Sigmoid colon (tissue), 6 donors: ENCODE measurements at regions not wholly inside any gene's neighbourhood (a gene's known extent, or its start where the extent isn't known, plus 50 kb on each side); places are given as distances from the start of the nearest gene placed in this dataset.
"Not testable (repeated sequence)": the region's sequence is repeated elsewhere in the genome, so short reads cannot be mapped to it uniquely, and the experiment has no call there.

Source experiments
- DNase-seq: peaks from one replicate; pipeline ENCODE4 v3.0.0-alpha.2; 2019
- H3K27ac ChIP-seq, 4 donors: fragments of 200-600 bp; sonication (generic); one replicate each; pipeline ENCODE4 v1.5.1; 2016 to 2019; ENCODE audit warnings: mild to moderate bottlenecking in 1 of 4
- H3K27me3 ChIP-seq, 3 donors: fragments of 200-600 bp; sonication (generic); one replicate each; pipeline ENCODE4 v1.5.1; 2019; ENCODE audit warnings: mild to moderate bottlenecking in 1 of 3
- H3K36me3 ChIP-seq, 4 donors: fragments of 200-600 bp; sonication (generic); one replicate each; pipeline ENCODE4 v1.5.1; 2016 to 2019
- H3K4me1 ChIP-seq, 4 donors: fragments of 200-600 bp; sonication (generic); one replicate each; pipeline ENCODE4 v1.5.1; 2017 to 2019
- H3K4me3 ChIP-seq, 4 donors: fragments of 200-600 bp; sonication (generic); one replicate each; pipeline ENCODE4 v1.5.1; 2017 to 2019; ENCODE audit warnings: mild to moderate bottlenecking in 2 of 4, moderate library complexity in 1 of 4
- H3K9me3 ChIP-seq, 4 donors: fragments of 200-600 bp in 3 of 4; sonication (generic) in 3 of 4; one replicate each; pipeline versions ENCODE4 v1.5.1 to v1.6.1; 2013 to 2019
- EP300 ChIP-seq, 4 donors: sonication (generic); formaldehyde crosslinking; IDR thresholded peaks; one replicate each; pipeline ENCODE4 v1.6.1; 2017; ENCODE audit warnings: antibody characterized with exemption in 4 of 4
- POLR2A ChIP-seq, 2 donors: fragments of 450-650 bp; IDR thresholded peaks; one replicate each; pipeline ENCODE4 v1.6.1; 2016; ENCODE audit warnings: antibody characterized with exemption in 2 of 2, mild to moderate bottlenecking in 2 of 2, moderate library complexity in 2 of 2
- POLR2AphosphoS5 ChIP-seq, 4 donors: sonication (generic); formaldehyde crosslinking; IDR thresholded peaks; one replicate each; pipeline ENCODE4 v1.6.1; 2017; ENCODE audit warnings: antibody characterized with exemption in 4 of 4
- WGBS, 2 donors: extraction: QIAGEN DNeasy Blood & Tissue Kit; methylation state at CpG; one replicate each; pipeline ENCODE4 v1.1.7; 2013; 5-methylcytosine and 5-hydroxymethylcytosine counted together
- intact Hi-C: fragments of 100-400 bp; cut with DNase I; formaldehyde crosslinking; loops from one replicate; pipeline ENCODE4 v1.15.1; 2023
- TF ChIP-seq, protein P1 (sequence below), 4 experiments: fragments of 450-650 bp in 3 of 4; fragments of 200-600 bp in 1 of 4; IDR thresholded peaks; one replicate each; pipeline ENCODE4 v1.5.1; 2016 to 2019; ENCODE audit warnings: antibody characterized with exemption in 4 of 4, mild to moderate bottlenecking in 3 of 4, moderate library complexity in 2 of 4
- donor health status: healthy with polysubstance abuse.
- donor health status: healthy.

DNA sequence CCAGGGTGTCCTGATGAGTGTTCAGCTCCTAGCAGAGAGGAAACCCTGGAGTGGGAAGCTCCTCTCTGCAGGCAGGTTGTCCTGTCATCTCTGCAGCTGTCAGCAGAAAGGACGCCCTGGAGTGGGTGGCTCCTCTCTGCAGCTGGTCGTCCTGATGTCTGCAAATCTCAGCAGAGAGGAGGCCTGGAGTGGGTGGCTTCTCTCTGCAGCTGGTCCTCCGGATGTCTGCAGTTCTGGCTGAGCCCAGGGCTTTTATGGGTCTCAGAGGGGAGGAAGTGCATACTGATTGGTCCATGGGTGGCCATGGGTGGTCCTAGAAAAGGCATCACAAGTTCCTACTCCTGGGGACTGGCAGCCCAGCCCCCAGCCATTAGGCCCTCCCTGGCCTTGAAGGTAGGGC, 102.6 kb upstream of the BNIP2 start:
- DNase-seq = no peak
- no peaks in the 10 kb centered on the region for H3K36me3 ChIP-seq
- no peaks in the 10 kb centered on the region for H3K9me3 ChIP-seq
- no peak overlapping the region for H3K27ac ChIP-seq
- intact Hi-C loops = no loop called here
- no peaks in the 10 kb centered on the region for H3K4me1 ChIP-seq
- TF ChIP-seq EP300 (IDR thresholded peaks at IDR 0.05) (no peak), POLR2A (IDR thresholded peaks at IDR 0.05) (no peak), POLR2AphosphoS5 (IDR thresholded peaks at IDR 0.05) (no peak)
- TF ChIP-seq, protein P1, sequence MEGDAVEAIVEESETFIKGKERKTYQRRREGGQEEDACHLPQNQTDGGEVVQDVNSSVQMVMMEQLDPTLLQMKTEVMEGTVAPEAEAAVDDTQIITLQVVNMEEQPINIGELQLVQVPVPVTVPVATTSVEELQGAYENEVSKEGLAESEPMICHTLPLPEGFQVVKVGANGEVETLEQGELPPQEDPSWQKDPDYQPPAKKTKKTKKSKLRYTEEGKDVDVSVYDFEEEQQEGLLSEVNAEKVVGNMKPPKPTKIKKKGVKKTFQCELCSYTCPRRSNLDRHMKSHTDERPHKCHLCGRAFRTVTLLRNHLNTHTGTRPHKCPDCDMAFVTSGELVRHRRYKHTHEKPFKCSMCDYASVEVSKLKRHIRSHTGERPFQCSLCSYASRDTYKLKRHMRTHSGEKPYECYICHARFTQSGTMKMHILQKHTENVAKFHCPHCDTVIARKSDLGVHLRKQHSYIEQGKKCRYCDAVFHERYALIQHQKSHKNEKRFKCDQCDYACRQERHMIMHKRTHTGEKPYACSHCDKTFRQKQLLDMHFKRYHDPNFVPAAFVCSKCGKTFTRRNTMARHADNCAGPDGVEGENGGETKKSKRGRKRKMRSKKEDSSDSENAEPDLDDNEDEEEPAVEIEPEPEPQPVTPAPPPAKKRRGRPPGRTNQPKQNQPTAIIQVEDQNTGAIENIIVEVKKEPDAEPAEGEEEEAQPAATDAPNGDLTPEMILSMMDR (IDR thresholded peaks at IDR 0.05) = no peak
- H3K4me3 ChIP-seq = no peak overlapping the region
- peaks cover 0 to 10% (median 0%) of the 10 kb centered on the region in 3 donors for H3K27me3 ChIP-seq
- WGBS, 2 donors = 62 to 68% methylated on average over 3 of the region's 3 CpGs

- DNase-seq = no peak
- Histone ChIP-seq H3K9me3 (no peaks in the 10 kb centered on the region), H3K4me1 (no peaks in the 10 kb centered on the region), H3K4me3 (no peak overlapping the region), H3K36me3 (no peaks in the 10 kb centered on the region), H3K27ac (no peak overlapping the region), H3K27me3 (peaks cover 0 to 10% (median 0%) of the 10 kb centered on the region in 3 donors)
- no peak for TF ChIP-seq EP300 (IDR thresholded peaks at IDR 0.05)
- no peak for TF ChIP-seq POLR2A (IDR thresholded peaks at IDR 0.05)
- TF ChIP-seq, protein P1 (IDR thresholded peaks at IDR 0.05) = no peak
- TF ChIP-seq POLR2AphosphoS5 (IDR thresholded peaks at IDR 0.05) = no peak
- 72 to 74% methylated on average over 5 of the region's 5 CpGs for WGBS, 2 donors
- intact Hi-C loops = no loop called here
Measured at GRCh38 chr15:59791079-59791478, 102.0 kb upstream of the BNIP2 start.

GRCh38 chr15:59786466-59786865, 97.3 kb upstream of the BNIP2 start:
- WGBS, 2 donors = 95 to 98% methylated on average over 3 of the region's 3 CpGs

GRCh38 chr15:59785981-59786380, 96.9 kb upstream of the BNIP2 start:
- H3K36me3 ChIP-seq, H3K9me3 ChIP-seq, intact Hi-C loops, H3K4me1 ChIP-seq, DNase-seq, H3K27me3 ChIP-seq, H3K4me3 ChIP-seq, H3K27ac ChIP-seq: not testable (repeated sequence)
- WGBS, 2 donors = 73% methylated on average over 1 of the region's 1 CpG

More at GRCh38 chr15:59786466-59786865, 97.3 kb upstream of the BNIP2 start:
- intact Hi-C loops, H3K4me1 ChIP-seq, H3K4me3 ChIP-seq, H3K27me3 ChIP-seq, H3K36me3 ChIP-seq, H3K9me3 ChIP-seq, DNase-seq, H3K27ac ChIP-seq: not testable (repeated sequence)

DNA sequence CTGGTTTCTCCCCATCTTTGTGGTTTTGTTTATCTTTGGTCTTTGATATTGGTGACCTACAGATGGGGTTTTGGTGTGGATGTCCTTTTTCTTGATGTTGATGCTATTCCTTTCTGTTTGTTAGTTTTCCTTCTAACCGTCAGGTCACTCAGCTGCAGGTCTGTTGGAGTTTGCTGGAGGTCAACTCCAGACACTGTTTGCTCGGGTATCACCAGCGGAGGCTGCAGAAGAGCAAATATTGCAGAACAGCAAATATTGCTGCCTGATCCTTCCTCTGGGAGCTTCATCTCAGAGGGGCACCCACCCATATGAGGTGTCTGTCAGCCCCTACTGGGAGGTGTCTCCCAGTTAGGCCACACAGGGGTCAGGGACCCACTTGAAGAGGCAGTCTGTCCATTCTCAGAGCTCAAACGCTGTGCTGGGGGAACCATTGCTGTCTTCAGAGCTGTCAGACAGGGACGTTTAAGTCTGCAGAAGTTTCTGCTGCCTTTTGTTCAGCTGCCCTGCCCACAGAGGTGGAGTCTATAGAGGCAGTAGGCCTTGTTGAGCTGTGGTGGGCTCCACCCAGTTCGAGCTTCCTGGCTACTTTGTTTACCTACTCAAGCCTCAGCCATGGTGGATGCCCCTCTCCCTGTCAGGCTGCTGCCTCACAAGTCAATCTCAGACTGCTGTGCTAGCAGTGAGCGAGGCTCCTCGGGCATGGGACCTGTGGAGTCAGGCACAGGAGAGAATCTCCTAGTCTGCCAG, 94.8 kb upstream of the BNIP2 start:
- H3K9me3 ChIP-seq, intact Hi-C loops, H3K27me3 ChIP-seq, H3K4me1 ChIP-seq, H3K4me3 ChIP-seq, H3K36me3 ChIP-seq, DNase-seq, H3K27ac ChIP-seq: not testable (repeated sequence)
- 53 to 64% methylated on average over 8 of the region's 8 CpGs for WGBS, 2 donors

- H3K4me1 ChIP-seq = no peaks in the 10 kb centered on the region
- intact Hi-C loops = no loop called here
- no peak overlapping the region for H3K4me3 ChIP-seq
- no peak overlapping the region for H3K27ac ChIP-seq
- no peaks in the 10 kb centered on the region for H3K36me3 ChIP-seq
- H3K9me3 ChIP-seq = no peaks in the 10 kb centered on the region
- H3K27me3 ChIP-seq = no peaks in the 10 kb centered on the region
- no peak for DNase-seq
- TF ChIP-seq, protein P1 (IDR thresholded peaks at IDR 0.05) = no peak
- 98% methylated on average over 1 of the region's 1 CpG for WGBS, 2 donors
Measured at GRCh38 chr15:59779110-59779509, 90.0 kb upstream of the BNIP2 start.
